Astrocyte of the hippocampus (primary cell): ENCODE measurements at regions not wholly inside any gene's neighbourhood (a gene's known extent, or its start where the extent isn't known, plus 50 kb on each side); places are given as distances from the start of the nearest gene placed in this dataset.
"Not testable (repeated sequence)": the region's sequence is repeated elsewhere in the genome, so short reads cannot be mapped to it uniquely, and the experiment has no call there.

Source experiments
- DNase-seq: peaks from one replicate; pipeline ENCODE4 v3.0.0; 2011; ENCODE audit warnings: low read depth, low spot score

- DNase-seq: peak; percentile 99
Measured at GRCh38 chr4:3955321-3956164, 189.4 kb downstream of the ADRA2C start.

- not testable (repeated sequence) for DNase-seq
Measured at GRCh38 chr4:3956165-3956867, 190.1 kb downstream of the ADRA2C start.

- DNase-seq: not testable (repeated sequence)
Measured at GRCh38 chr4:3961091-3961672, 195.0 kb downstream of the ADRA2C start.

- DNase-seq: not testable (repeated sequence)
Measured at GRCh38 chr4:3964572-3965278, 198.5 kb downstream of the ADRA2C start.

- not testable (repeated sequence) for DNase-seq
Measured at GRCh38 chr4:3967204-3967603, 201.0 kb downstream of the ADRA2C start.

GRCh38 chr4:3972626-3973025 lies 206.4 kb downstream of the ADRA2C start:
- not testable (repeated sequence) for DNase-seq

- DNase-seq: not testable (repeated sequence)
Measured at GRCh38 chr4:3973581-3974200, 207.5 kb downstream of the ADRA2C start.

GRCh38 chr4:3983518-3984125 lies 217.4 kb downstream of the ADRA2C start:
- DNase-seq: peak; percentile 29

- DNase-seq: not testable (repeated sequence)
Measured at GRCh38 chr4:3984796-3985195, 218.6 kb downstream of the ADRA2C start.

- not testable (repeated sequence) for DNase-seq
Measured at GRCh38 chr4:3986412-3986811, 220.2 kb downstream of the ADRA2C start.

GRCh38 chr4:3997386-3997785 lies 229.3 kb downstream of the OTOP1 start:
- DNase-seq: not testable (repeated sequence)

GRCh38 chr4:4004036-4004435 lies 222.7 kb downstream of the OTOP1 start:
- DNase-seq: not testable (repeated sequence)

- DNase-seq: not testable (repeated sequence)
Measured at GRCh38 chr4:4004702-4005101, 222.0 kb downstream of the OTOP1 start.

GRCh38 chr4:4006356-4006755 lies 220.4 kb downstream of the OTOP1 start:
- not testable (repeated sequence) for DNase-seq

- not testable (repeated sequence) for DNase-seq
Measured at GRCh38 chr4:4019071-4019470, 207.7 kb downstream of the OTOP1 start.

GRCh38 chr4:4021161-4021560 lies 205.6 kb downstream of the OTOP1 start:
- not testable (repeated sequence) for DNase-seq

GRCh38 chr4:4026708-4027107 lies 200.0 kb downstream of the OTOP1 start:
- not testable (repeated sequence) for DNase-seq

GRCh38 chr4:4028752-4029151 lies 198.0 kb downstream of the OTOP1 start:
- DNase-seq: not testable (repeated sequence)

GRCh38 chr4:4030509-4030908 lies 196.2 kb downstream of the OTOP1 start:
- DNase-seq: not testable (repeated sequence)

- not testable (repeated sequence) for DNase-seq
Measured at GRCh38 chr4:4031446-4032135, 195.1 kb downstream of the OTOP1 start.
